Activated CD4-positive, alpha-beta memory T cell treated with anti-CD3 and anti-CD28 coated beads, Interleukin-2, amount 10 ng/mL, durations not matched to agents 7 days and 5 days (primary cell): ENCODE measurements at regions not wholly inside any gene's neighbourhood (a gene's known extent, or its start where the extent isn't known, plus 50 kb on each side); places are given as distances from the start of the nearest gene placed in this dataset.

ENCODE experiments used
- CTCF ChIA-PET: fragments of 350-600 bp; sonication (Branson Sonifier 250); formaldehyde crosslinking; loops from one replicate; lab custom pipeline; 2021; ENCODE audit warnings: antibody characterized with exemption, inconsistent platforms; lab: Charles Lee
- POLR2A ChIA-PET: fragments of 350-600 bp; sonication (Branson Sonifier 250); formaldehyde crosslinking; loops from one replicate; lab custom pipeline; 2021; ENCODE audit warnings: antibody characterized with exemption; lab: Charles Lee
- DNase-seq: peaks from one replicate; pipeline ENCODE4 v3.0.0-alpha.2; 2020
- H3K27ac Mint-ChIP-seq: one replicate; pipeline ENCODE4 v1.8.0; 2021; ENCODE audit warnings: mild to moderate bottlenecking, mixed read lengths
- H3K27me3 Mint-ChIP-seq: one replicate; pipeline ENCODE4 v1.8.0; 2021; ENCODE audit warnings: mixed read lengths
- H3K36me3 Mint-ChIP-seq: one replicate; pipeline ENCODE4 v1.8.0; 2021; ENCODE audit warnings: low read depth, mixed read lengths
- H3K4me1 Mint-ChIP-seq: one replicate; pipeline ENCODE4 v1.8.0; 2021; ENCODE audit warnings: mixed read lengths
- H3K4me3 Mint-ChIP-seq: one replicate; pipeline ENCODE4 v1.8.0; 2021; ENCODE audit warnings: mild to moderate bottlenecking, mixed read lengths
- H3K9me3 Mint-ChIP-seq: one replicate; pipeline ENCODE4 v1.8.0; 2021; ENCODE audit warnings: mixed read lengths

DNA sequence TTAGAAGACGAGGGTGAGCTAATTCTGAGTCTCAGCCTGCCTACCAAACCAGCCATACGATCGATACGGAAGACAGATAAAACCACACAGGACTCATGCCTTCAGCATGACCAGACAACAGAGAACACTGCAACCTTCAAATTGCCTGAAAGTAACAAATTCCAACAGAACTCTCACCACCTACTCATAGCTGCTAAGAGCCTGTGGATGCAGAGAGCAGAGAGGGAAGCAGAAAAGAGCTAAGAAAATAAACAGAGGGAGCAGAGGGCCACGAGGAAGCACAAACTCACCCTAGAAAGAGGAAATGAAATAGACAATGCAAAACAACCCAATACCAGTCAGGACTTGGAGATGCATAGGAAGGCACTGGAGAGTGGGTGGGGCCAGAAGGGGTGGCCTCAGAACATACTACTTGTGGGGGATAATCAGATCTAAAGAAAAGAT lies 86.7 kb upstream of the TAS2R1 start:
- Mint-ChIP-seq H3K4me3 (no peak overlapping the region), H3K27ac (no peak overlapping the region), H3K4me1 (no peaks in the 10 kb centered on the region), H3K36me3 (no peaks in the 10 kb centered on the region), H3K9me3 (no peaks in the 10 kb centered on the region), H3K27me3 (no peaks in the 10 kb centered on the region)
- DNase-seq, result no peak
- ChIA-PET POLR2A (no interaction called here), CTCF (no interaction called here)

DNA sequence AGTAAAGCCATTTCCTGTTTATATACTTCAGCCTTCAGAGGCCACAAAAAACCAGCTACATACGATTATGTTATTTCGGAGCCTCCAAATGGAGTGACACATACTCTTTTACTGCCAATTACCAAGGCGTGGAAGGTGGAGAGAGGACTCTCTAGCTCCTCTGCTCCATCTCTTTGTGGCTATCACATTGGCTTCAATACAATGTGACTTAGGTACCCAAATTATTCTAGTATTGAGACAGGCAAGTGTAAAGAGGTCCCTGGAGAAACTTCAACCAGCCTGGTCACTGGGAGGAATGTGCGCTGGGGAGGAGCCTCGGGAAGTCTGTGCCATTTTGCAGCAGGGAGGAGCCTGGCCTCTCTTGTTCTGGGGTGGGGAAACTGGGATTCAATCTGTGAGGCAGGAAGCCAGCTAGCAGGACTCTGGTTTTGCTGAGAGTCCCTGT lies 85.8 kb upstream of the TAS2R1 start:
- Mint-ChIP-seq H3K4me3 (no peak overlapping the region), H3K4me1 (no peaks in the 10 kb centered on the region), H3K9me3 (peaks cover 2% of the 10 kb centered on the region), H3K27me3 (no peaks in the 10 kb centered on the region), H3K27ac (no peak overlapping the region), H3K36me3 (no peaks in the 10 kb centered on the region)
- POLR2A ChIA-PET, result no interaction called here
- DNase-seq, result no peak
- CTCF ChIA-PET, result no interaction called here

DNA sequence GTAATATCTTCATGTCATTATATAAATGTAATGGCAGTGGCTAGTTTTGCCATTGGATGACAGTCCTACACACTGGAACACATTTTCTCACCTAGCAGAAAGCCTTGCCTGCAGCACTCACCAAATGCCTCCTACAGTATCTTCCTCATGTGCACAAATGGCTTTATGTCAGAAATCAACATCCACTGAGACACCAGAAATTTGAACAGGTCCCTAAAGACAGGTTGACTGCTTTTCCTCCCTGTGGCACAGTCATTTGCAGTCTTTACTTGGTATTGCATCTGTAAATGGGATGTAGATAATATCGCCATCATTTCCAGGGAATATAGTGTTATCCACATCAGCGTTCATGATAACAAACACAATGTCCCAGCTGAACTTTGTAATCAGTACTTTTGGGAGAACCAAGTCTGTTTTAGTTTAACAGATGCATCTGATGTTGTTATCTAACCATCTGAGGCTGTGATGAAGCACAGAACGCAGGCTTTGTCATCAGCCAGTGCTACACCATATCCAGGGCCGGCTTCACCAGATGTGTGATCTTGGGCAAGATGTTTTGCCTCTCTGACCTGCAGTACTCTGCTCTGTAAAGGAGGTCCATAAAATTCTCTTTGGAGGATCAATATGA lies 83.9 kb upstream of the TAS2R1 start:
- no peak for DNase-seq
- CTCF ChIA-PET, result no interaction called here
- Mint-ChIP-seq H3K4me1 (no peaks in the 10 kb centered on the region), H3K36me3 (no peaks in the 10 kb centered on the region), H3K27me3 (no peaks in the 10 kb centered on the region), H3K4me3 (no peak overlapping the region), H3K9me3 (peaks cover 2% of the 10 kb centered on the region), H3K27ac (no peak overlapping the region)
- POLR2A ChIA-PET, result no interaction called here

DNA sequence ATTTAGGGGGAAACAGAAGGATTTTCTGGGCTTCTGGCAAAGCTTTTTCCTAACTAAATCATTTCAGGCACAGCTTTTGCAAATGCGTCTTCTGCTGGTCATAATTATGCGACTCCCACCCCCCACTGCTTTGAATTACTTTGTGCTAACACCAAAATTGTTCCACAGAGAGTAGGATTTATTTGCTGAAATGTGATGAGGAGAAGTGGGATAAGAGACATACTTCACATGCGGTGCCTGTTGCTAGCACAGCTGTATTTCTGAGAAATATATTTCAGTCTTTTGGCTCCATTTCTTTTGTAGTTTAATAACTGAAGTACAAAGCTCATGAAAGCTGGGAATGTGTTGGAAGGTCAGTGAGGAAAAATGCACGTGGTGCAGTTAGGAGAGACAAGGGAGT lies 83.2 kb upstream of the TAS2R1 start:
- peaks cover 2% of the 10 kb centered on the region for H3K9me3 Mint-ChIP-seq
- H3K4me3 Mint-ChIP-seq, result no peak overlapping the region
- POLR2A ChIA-PET, result no interaction called here
- no peaks in the 10 kb centered on the region for H3K4me1 Mint-ChIP-seq
- CTCF ChIA-PET, result no interaction called here
- H3K27ac Mint-ChIP-seq, result no peak overlapping the region
- no peaks in the 10 kb centered on the region for H3K27me3 Mint-ChIP-seq
- no peaks in the 10 kb centered on the region for H3K36me3 Mint-ChIP-seq
- no peak for DNase-seq

DNA sequence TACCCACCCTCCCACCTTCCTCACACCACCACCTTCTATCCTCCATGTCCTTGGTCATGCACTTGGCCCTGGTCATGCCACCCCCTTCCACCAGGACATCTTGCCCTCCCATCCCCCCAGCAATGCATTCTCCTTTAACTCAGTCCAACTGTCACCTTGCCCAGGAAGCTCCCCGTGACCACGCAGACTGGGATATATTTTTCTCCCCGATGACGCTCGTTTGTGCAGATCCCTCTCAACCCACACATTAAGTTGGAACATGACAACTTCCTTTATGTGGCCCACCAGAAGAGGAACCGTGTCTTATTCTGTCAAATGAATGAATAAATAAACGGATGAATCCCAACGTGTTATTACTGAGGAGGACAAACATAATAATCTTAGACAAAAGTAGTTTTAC lies 82.8 kb upstream of the TAS2R1 start:
- POLR2A ChIA-PET, result no interaction called here
- DNase-seq, result no peak

DNA sequence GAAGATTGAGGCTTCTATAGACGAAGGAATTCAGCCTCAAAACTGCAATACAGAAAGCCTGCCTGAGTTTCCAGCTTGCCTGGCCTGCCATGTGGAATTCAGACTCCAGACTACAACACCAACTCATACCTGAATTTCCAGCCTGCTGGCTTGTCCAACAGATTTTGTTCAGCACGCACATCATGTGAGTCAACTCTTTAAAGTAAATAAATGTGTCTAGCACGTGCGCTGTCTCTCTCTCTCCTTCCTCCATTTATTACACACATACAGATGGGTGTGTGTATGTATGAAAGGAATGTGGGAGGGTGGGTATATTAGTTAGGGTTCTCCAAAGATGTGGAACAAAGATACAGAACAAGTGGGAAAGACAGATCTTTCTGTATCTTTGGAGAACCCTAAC lies 82.4 kb upstream of the TAS2R1 start:
- Mint-ChIP-seq H3K4me3 (no peak overlapping the region), H3K36me3 (no peaks in the 10 kb centered on the region), H3K4me1 (no peaks in the 10 kb centered on the region), H3K27me3 (no peaks in the 10 kb centered on the region), H3K9me3 (peaks cover 2% of the 10 kb centered on the region), H3K27ac (no peak overlapping the region)
- ChIA-PET CTCF (no interaction called here), POLR2A (no interaction called here)
- no peak for DNase-seq

More for the DNA sequence above, 82.8 kb upstream of the TAS2R1 start:
- peaks cover 2% of the 10 kb centered on the region for H3K9me3 Mint-ChIP-seq
- no peaks in the 10 kb centered on the region for H3K27me3 Mint-ChIP-seq
- H3K36me3 Mint-ChIP-seq, result no peaks in the 10 kb centered on the region
- CTCF ChIA-PET, result no interaction called here
- H3K4me1 Mint-ChIP-seq, result no peaks in the 10 kb centered on the region
- no peak overlapping the region for H3K4me3 Mint-ChIP-seq
- no peak overlapping the region for H3K27ac Mint-ChIP-seq

DNA sequence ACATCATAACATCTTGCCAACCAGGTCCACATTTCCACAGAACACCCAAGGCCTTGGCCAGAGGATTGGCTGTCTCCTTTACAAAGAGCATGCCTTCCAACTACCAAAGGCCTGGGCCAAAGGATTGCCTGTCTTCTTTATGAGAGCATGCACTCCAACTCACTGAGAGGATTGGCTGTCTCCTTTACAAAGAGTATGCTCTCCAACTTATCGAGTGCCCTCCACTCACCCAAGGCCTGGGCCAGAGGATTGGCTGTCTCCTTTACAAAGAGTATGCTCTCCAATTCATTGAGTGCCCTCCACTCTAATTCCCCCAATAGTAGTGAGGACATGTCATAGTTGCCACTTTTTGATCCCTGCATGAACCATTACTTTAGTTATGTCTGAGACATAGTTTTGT lies 79.9 kb upstream of the TAS2R1 start:
- ChIA-PET POLR2A (no interaction called here), CTCF (no interaction called here)
- DNase-seq, result no peak
- H3K4me1 Mint-ChIP-seq, result no peaks in the 10 kb centered on the region
- H3K27ac Mint-ChIP-seq, result no peak overlapping the region
- peaks cover 4% of the 10 kb centered on the region for H3K9me3 Mint-ChIP-seq
- H3K4me3 Mint-ChIP-seq, result no peak overlapping the region
- no peaks in the 10 kb centered on the region for H3K36me3 Mint-ChIP-seq
- no peaks in the 10 kb centered on the region for H3K27me3 Mint-ChIP-seq

DNA sequence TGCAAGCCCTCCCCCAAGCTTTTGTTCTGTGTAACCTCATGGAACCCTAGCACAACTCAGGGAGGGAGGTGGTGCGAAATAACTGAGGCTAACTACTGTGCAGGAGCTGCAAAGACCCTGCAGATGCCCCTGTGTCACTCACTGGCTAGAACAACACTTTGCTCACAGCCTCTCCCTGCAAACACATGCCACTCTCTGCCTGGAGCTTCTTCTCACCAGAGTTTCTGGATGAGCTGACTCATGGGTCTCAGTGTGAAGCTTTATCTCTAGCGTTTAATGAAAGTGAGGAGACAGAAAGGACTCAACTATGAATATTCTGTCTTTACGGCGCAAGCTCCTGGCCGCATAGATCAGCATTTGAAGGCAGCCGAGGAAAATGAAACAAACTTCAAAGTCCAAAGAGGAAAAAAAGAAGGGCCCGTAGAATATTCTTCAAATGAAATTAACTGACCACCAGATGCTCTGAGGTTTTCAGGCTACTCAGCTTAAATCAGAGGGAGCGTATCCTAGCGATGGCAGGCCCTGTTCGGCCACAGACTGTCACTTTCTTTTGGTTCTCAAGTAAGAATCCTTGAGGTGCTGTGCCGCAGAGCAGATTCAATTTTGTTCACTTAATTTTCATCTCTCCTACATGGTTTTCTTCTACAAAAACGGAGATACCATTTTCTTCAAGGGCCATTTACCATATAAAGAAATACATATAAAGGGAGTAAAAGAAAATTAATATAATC lies 77.7 kb upstream of the TAS2R1 start:
- H3K4me1 Mint-ChIP-seq, result no peaks in the 10 kb centered on the region
- peaks cover 4% of the 10 kb centered on the region for H3K9me3 Mint-ChIP-seq
- H3K36me3 Mint-ChIP-seq, result no peaks in the 10 kb centered on the region
- no peaks in the 10 kb centered on the region for H3K27me3 Mint-ChIP-seq
- DNase-seq, result no peak
- ChIA-PET POLR2A (no interaction called here), CTCF (no interaction called here)
- H3K27ac Mint-ChIP-seq, result no peak overlapping the region
- H3K4me3 Mint-ChIP-seq, result no peak overlapping the region

DNA sequence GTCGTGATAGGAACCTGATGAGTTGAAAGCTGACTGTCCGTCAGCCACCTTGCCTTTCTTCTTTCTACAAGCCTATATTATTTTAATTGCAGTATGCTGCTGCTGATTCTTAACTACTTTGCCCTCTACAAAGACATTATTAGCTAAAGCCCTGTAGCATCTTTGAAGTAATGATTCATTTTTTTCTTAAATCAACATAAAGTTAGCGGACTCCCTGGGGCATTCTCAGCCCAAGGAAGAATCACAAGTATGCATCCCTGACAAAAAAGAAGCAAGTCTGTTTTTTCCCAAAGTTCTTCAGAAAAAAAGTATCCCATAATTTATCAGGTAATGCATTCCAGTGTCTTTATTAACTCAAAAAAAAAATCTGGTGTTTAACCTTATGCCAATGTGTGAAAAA lies 69.5 kb upstream of the TAS2R1 start:
- H3K4me1 Mint-ChIP-seq, result no peaks in the 10 kb centered on the region
- H3K9me3 Mint-ChIP-seq, result no peaks in the 10 kb centered on the region
- ChIA-PET POLR2A (no interaction called here), CTCF (no interaction called here)
- H3K4me3 Mint-ChIP-seq, result no peak overlapping the region
- no peak for DNase-seq
- no peaks in the 10 kb centered on the region for H3K36me3 Mint-ChIP-seq
- H3K27ac Mint-ChIP-seq, result no peak overlapping the region
- H3K27me3 Mint-ChIP-seq, result no peaks in the 10 kb centered on the region

DNA sequence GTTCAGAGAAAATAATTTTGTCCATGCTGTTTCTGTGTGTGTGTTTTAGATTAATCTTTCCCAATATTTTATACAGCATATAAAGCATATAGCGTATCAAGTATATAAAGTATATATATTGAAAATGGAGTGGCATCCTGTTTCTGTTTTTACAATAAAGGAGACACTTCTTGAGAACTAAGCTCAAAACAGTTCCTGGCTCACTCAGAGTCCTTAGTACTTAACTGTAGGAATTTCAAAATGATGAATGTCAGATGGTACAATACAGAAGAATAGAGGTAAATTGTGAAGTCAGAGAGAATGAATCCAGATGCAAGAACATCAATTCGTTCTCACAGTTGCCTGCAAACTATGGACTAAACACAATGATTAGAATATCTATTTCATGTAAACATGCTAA lies 68.7 kb upstream of the TAS2R1 start:
- CTCF ChIA-PET, result no interaction called here
- Mint-ChIP-seq H3K36me3 (no peaks in the 10 kb centered on the region), H3K4me3 (no peak overlapping the region), H3K4me1 (no peaks in the 10 kb centered on the region), H3K27ac (no peak overlapping the region), H3K27me3 (no peaks in the 10 kb centered on the region), H3K9me3 (no peaks in the 10 kb centered on the region)
- DNase-seq, result no peak
- POLR2A ChIA-PET, result no interaction called here

DNA sequence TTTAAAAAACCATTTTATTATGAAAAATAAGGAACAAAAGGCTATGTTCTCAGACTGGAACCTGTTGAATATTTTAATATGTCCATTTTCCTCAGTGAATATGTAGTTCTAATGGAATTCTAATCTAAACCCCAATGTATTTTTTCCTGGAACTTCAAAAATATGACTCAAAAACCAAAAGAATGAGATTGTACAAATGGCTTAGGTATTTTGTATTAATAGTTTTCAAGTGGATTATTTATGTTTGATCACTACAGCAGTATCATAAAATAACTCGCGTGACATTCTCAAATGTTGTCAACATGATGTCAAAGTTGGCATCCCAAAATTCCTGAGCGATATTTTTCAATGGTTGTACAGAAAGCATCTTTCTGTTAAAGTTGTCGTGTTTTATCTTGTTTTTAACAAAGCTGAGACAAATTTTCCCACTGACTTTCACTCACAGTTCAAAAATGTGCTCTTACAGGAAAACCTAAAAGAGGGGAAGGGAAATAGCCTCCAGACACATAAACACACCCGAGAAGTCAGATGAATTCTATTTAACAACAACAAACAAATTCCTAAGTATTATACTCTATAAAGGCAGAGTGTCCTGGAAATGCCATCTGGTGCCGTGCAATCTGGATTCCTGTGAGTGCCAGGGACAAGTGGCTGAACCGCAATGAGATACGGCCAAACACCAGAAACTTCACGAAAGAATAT lies 68.1 kb upstream of the TAS2R1 start:
- CTCF ChIA-PET, result no interaction called here
- Mint-ChIP-seq H3K4me3 (no peak overlapping the region), H3K4me1 (no peaks in the 10 kb centered on the region), H3K9me3 (no peaks in the 10 kb centered on the region), H3K27me3 (no peaks in the 10 kb centered on the region), H3K36me3 (no peaks in the 10 kb centered on the region), H3K27ac (no peak overlapping the region)
- POLR2A ChIA-PET, result no interaction called here
- DNase-seq, result no peak

DNA sequence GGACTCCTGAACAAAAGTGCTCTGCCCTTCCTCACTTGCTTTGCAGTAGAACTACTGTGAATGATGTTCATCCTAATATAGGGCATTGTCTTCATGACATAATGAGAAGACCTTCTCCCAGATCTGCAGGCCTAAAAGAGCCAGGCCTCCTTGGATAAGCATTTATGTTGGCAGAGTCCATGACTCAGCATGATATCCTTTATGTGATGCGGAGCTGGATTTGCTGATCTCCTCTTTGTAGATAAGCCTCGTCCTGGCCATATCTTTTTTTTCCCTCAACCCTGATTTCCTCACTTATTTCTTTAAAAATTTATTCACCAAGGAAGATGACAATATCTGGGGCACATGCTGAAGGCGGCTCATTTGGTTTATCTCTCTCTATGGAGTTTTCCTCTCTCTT lies 62.4 kb upstream of the TAS2R1 start:
- Mint-ChIP-seq H3K27ac (no peak overlapping the region), H3K27me3 (no peaks in the 10 kb centered on the region), H3K9me3 (no peaks in the 10 kb centered on the region), H3K4me3 (no peak overlapping the region), H3K36me3 (no peaks in the 10 kb centered on the region), H3K4me1 (no peaks in the 10 kb centered on the region)
- POLR2A ChIA-PET, result no interaction called here
- CTCF ChIA-PET, result no interaction called here
- no peak for DNase-seq

DNA sequence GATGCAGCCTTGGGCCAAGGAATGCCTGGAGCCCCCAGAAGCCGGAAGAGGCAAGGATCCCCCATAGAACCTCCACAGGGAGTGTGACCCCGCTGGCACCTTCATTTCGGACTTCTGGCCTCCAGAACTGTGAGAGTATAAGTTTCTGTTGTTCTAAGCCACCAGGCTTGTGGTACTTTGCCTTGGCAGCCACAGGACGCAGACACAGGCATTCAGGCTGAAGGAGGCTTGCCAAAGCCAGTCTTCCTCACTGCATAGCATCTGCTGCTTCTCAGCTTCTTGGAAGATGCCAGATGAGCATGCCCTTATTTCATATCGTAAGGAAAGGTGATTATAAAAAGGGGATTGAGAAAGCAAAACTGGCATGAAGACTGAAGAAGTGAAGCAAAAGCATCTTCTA lies 61.1 kb upstream of the TAS2R1 start:
- Mint-ChIP-seq H3K36me3 (no peaks in the 10 kb centered on the region), H3K9me3 (no peaks in the 10 kb centered on the region), H3K4me3 (no peak overlapping the region), H3K4me1 (no peaks in the 10 kb centered on the region), H3K27ac (no peak overlapping the region), H3K27me3 (no peaks in the 10 kb centered on the region)
- DNase-seq, result no peak
- CTCF ChIA-PET, result no interaction called here
- POLR2A ChIA-PET, result no interaction called here

DNA sequence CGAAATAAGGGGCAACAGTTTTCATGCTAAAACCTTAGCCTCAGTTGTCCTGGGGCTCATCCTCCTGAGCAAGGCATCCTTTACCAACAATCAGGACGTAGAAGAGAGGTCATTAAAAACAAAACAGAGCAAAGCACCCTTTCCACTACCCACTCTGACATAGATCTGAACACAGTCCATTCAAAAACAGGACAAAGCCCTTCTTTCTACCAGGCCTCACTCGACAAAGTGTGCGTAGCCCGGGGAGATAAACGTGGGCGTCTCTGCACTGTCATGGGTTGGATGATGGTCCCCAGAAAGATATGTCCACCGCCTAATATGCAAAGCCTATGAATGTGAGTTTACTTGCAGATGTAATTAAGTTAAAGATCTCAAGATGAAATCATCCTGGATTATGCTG lies 60.6 kb upstream of the TAS2R1 start:
- POLR2A ChIA-PET, result no interaction called here
- CTCF ChIA-PET, result no interaction called here
- H3K9me3 Mint-ChIP-seq, result no peaks in the 10 kb centered on the region
- DNase-seq, result no peak
- no peak overlapping the region for H3K27ac Mint-ChIP-seq
- H3K4me3 Mint-ChIP-seq, result no peak overlapping the region
- no peaks in the 10 kb centered on the region for H3K36me3 Mint-ChIP-seq
- H3K4me1 Mint-ChIP-seq, result no peaks in the 10 kb centered on the region
- H3K27me3 Mint-ChIP-seq, result no peaks in the 10 kb centered on the region
